HepG2 (cell line): ENCODE measurements at regions not wholly inside any gene's neighbourhood (a gene's known extent, or its start where the extent isn't known, plus 50 kb on each side); places are given as distances from the start of the nearest gene placed in this dataset.

Source experiments
- AGO1 ChIP-seq: fragments of 200-400 bp; formaldehyde crosslinking; IDR thresholded peaks from 2 replicates; pipeline ENCODE4 v1.6.1; 2017; ENCODE audit warnings: mild to moderate bottlenecking, low read depth, low read length, moderate library complexity; ENCODE audit not compliant: poor library complexity, severe bottlenecking
- ARID3A ChIP-seq: IDR thresholded peaks from 2 replicates; pipeline ENCODE4 v1.6.1; 2012; ENCODE audit warnings: low read depth, low read length, improper control_type of control experiment
- DPF2 ChIP-seq: sonication (generic); formaldehyde crosslinking; IDR thresholded peaks from 2 replicates; pipeline ENCODE4 v1.4.0; 2020; ENCODE audit warnings: mild to moderate bottlenecking, low read depth, missing genetic modification reagents, borderline replicate concordance
- HMG20A ChIP-seq: IDR thresholded peaks from 2 replicates; pipeline ENCODE4 v1.6.1; 2016; ENCODE audit warnings: borderline replicate concordance
- NFKBIZ ChIP-seq: IDR thresholded peaks from 2 replicates; pipeline ENCODE4 v1.6.1; 2018; ENCODE audit warnings: missing genetic modification reagents, missing compliant biosample characterization
- NFYC ChIP-seq: IDR thresholded peaks from 2 replicates; pipeline ENCODE4 v1.6.1; 2016; ENCODE audit warnings: missing genetic modification reagents, missing compliant biosample characterization
- PCBP1 ChIP-seq: fragments of 200-400 bp; formaldehyde crosslinking; IDR thresholded peaks from 2 replicates; pipeline ENCODE4 v1.6.1; 2017; ENCODE audit warnings: mild to moderate bottlenecking, low read depth, low read length, borderline replicate concordance
- POLR2G ChIP-seq: fragments of 200-400 bp; formaldehyde crosslinking; IDR thresholded peaks from 2 replicates; pipeline ENCODE4 v1.6.1; 2018; ENCODE audit warnings: mild to moderate bottlenecking, low read depth, low read length, moderate library complexity
- RERE ChIP-seq: IDR thresholded peaks from 2 replicates; pipeline ENCODE4 v1.6.1; 2016; ENCODE audit warnings: low read depth, missing genetic modification reagents, missing compliant biosample characterization
- RXRA ChIP-seq: sonication (generic); formaldehyde crosslinking; IDR thresholded peaks from 2 replicates; pipeline ENCODE4 v1.5.1; 2020; ENCODE audit warnings: missing genetic modification reagents
- TBL1XR1 ChIP-seq: fragments of 150-350 bp; IDR thresholded peaks from 2 replicates; pipeline ENCODE4 v1.6.1; 2014; ENCODE audit warnings: borderline replicate concordance, low read length; ENCODE audit not compliant: partially characterized antibody
- TCF7L2 ChIP-seq: IDR thresholded peaks from 2 replicates; pipeline ENCODE4 v1.6.1; 2011; ENCODE audit warnings: mild to moderate bottlenecking, low read depth, low read length, moderate library complexity
- ZFP82 ChIP-seq: sonication (generic); formaldehyde crosslinking; IDR thresholded peaks from 2 replicates; pipeline ENCODE4 v1.5.1; 2020; ENCODE audit warnings: mild to moderate bottlenecking, missing genetic modification reagents, borderline replicate concordance
- ZFY ChIP-seq: sonication (generic); formaldehyde crosslinking; IDR thresholded peaks from 2 replicates; pipeline ENCODE4 v1.4.0; 2020; ENCODE audit warnings: missing genetic modification reagents
- ZNF235 ChIP-seq: sonication (generic); formaldehyde crosslinking; IDR thresholded peaks from 2 replicates; pipeline ENCODE4 v1.8.1; 2023; ENCODE audit warnings: mild to moderate bottlenecking, missing genetic modification reagents, borderline replicate concordance
- ZNF256 ChIP-seq: sonication (generic); formaldehyde crosslinking; conservative IDR thresholded peaks from 2 replicates; pipeline ENCODE4 v1.4.0; 2020; ENCODE audit warnings: missing genetic modification reagents
- ZNF367 ChIP-seq: sonication (generic); formaldehyde crosslinking; IDR thresholded peaks from 2 replicates; pipeline ENCODE4 v1.4.0; 2020; ENCODE audit warnings: missing genetic modification reagents, borderline replicate concordance
- ZNF652 ChIP-seq: IDR thresholded peaks from 2 replicates; pipeline ENCODE4 v1.6.1; 2016; ENCODE audit warnings: low read depth, borderline replicate concordance
- ZNF766 ChIP-seq: sonication (generic); formaldehyde crosslinking; IDR thresholded peaks from 2 replicates; pipeline ENCODE4 v1.5.0; 2020; ENCODE audit warnings: missing genetic modification reagents, borderline replicate concordance
- ZNF891 ChIP-seq: sonication (generic); formaldehyde crosslinking; IDR thresholded peaks from 2 replicates; pipeline ENCODE4 v1.5.0; 2020; ENCODE audit warnings: mild to moderate bottlenecking, missing genetic modification reagents

GRCh38 chr9:16133556-16134227 is 580.8 kb downstream of the CCDC171 start (continued):
- no peak for TF ChIP-seq RERE (CRISPR knock-in tag)
- TF ChIP-seq TCF7L2 = no peak
- TF ChIP-seq ZNF891 (CRISPR knock-in tag) = 0 out of 2 replicates have a peak, but pooled peaks have one; percentile 43
- no peak for TF ChIP-seq ZFP82 (CRISPR knock-in tag)
- TF ChIP-seq ARID3A = peak; percentile 26; the same call in 1 of the 2 replicates
- no peak for TF ChIP-seq RXRA (CRISPR knock-in tag)
- TF ChIP-seq ZNF367 = no peak
- TF ChIP-seq PCBP1 = no peak
- TF ChIP-seq POLR2G = no peak
- TF ChIP-seq ZNF766 (CRISPR knock-in tag) = no peak
- TF ChIP-seq ZNF256 = no peak
- no peak for TF ChIP-seq ZNF235 (CRISPR knock-in tag)
- no peak for TF ChIP-seq NFYC (CRISPR knock-in tag)
- no peak for TF ChIP-seq ZFY
- no peak for TF ChIP-seq DPF2 (CRISPR knock-in tag)
- TF ChIP-seq HMG20A (CRISPR knock-in tag) = no peak
- no peak for TF ChIP-seq NFKBIZ (CRISPR knock-in tag)
- no peak for TF ChIP-seq ZNF652 (CRISPR knock-in tag)
- TF ChIP-seq AGO1 = no peak
- no peak for TF ChIP-seq TBL1XR1
